Liver (tissue), 3 donors: ENCODE measurements at regions not wholly inside any gene's neighbourhood (a gene's known extent, or its start where the extent isn't known, plus 50 kb on each side); places are given as distances from the start of the nearest gene placed in this dataset.

Experiments used
- CTCF ChIP-seq: fragments of 150-350 bp; IDR thresholded peaks from 2 replicates; pipeline ENCODE4 v1.5.1; 2017; ENCODE audit warnings: improper control_type of control experiment, low read depth, low read length; ENCODE audit not compliant: missing input control
- FOXA1 ChIP-seq: IDR thresholded peaks from 2 replicates; pipeline ENCODE4 v1.6.1; 2016; ENCODE audit warnings: antibody characterized with exemption
- MAX ChIP-seq: IDR thresholded peaks from 2 replicates; pipeline ENCODE4 v1.6.1; 2016; ENCODE audit warnings: antibody characterized with exemption
- RAD21 ChIP-seq, 2 donors: IDR thresholded peaks; 2 replicates each; pipeline ENCODE4 v1.6.1; 2016; ENCODE audit warnings: antibody characterized with exemption in 2 of 2, mild to moderate bottlenecking in 2 of 2
- REST ChIP-seq: IDR thresholded peaks from 2 replicates; pipeline ENCODE4 v1.6.1; 2016; ENCODE audit warnings: antibody characterized with exemption, mild to moderate bottlenecking
- TAF1 ChIP-seq: conservative IDR thresholded peaks from 2 replicates; pipeline ENCODE4 v1.6.1; 2016; ENCODE audit warnings: antibody characterized with exemption, mild to moderate bottlenecking
- YY1 ChIP-seq: IDR thresholded peaks from 2 replicates; pipeline ENCODE4 v1.6.1; 2016; ENCODE audit warnings: antibody characterized with exemption, mild to moderate bottlenecking
- ZBTB33 ChIP-seq: IDR thresholded peaks from 2 replicates; pipeline ENCODE4 v1.6.1; 2016; ENCODE audit warnings: antibody characterized with exemption
- donor health status: healthy.
- donor health status: healthy.

- no peak for TF ChIP-seq CTCF
- TF ChIP-seq MAX, result no peak
- TF ChIP-seq TAF1, result no peak
- no peak for TF ChIP-seq ZBTB33
- no peak for TF ChIP-seq YY1
- no peak for TF ChIP-seq RAD21 (IDR thresholded peaks at IDR 0.05)
- TF ChIP-seq REST, result no peak
- no peak for TF ChIP-seq FOXA1
Measured at GRCh38 chr4:136009258-136009832, 1522.9 kb downstream of the PCDH18 start.
